ENCODE measurements at regions not wholly inside any gene's neighbourhood (a gene's known extent, or its start where the extent isn't known, plus 50 kb on each side); places are given as distances from the start of the nearest gene placed in this dataset.

DNA sequence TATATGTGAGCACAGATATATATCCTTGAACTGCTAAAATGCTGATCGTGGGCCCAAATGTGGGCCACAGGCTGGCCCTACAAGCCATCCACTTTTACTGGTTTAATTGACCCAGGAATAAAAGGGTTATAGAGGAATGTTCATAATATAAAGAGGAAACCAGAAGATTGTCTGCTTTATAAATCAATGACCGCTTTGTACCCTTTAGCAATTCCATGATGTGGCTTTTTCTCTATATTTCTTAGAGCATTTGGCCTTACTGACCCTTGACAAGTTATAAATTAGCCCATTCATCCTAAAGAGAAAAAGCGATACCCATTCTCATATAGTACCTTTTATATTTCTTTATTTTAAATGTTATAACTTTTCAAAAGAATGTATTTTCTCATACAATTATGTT is 87.1 kb upstream of the ITGA4 start:
- H3K9me3 ChIP-seq (ENCODE audit: control insufficient read depth in 1 of 2, insufficient read depth in 1 of 2, low read depth in 1 of 2, low read length in 2 of 2), result no peaks in the 10 kb centered on the region
- no peak for DNase-seq (ENCODE audit: low read depth, low spot score)
- H3K79me2 ChIP-seq (ENCODE audit: insufficient read depth, low read length), result no peaks in the 10 kb centered on the region
- H2AFZ ChIP-seq (ENCODE audit: low read depth, low read length, poor library complexity, severe bottlenecking), result no peak overlapping the region
- no peaks in the 10 kb centered on the region for H3K9me2 ChIP-seq (ENCODE audit: insufficient read depth)
- no peaks in the 10 kb centered on the region for H4K20me1 ChIP-seq (ENCODE audit: insufficient read depth)
- no TSS peak for BruUV-seq (replicated peaks)
- no peaks in the 10 kb centered on the region for H3K4me1 ChIP-seq (ENCODE audit: control insufficient read depth in 1 of 2, insufficient read depth in 2 of 2, low read length in 2 of 2)
- no peak overlapping the region for H3K4me2 ChIP-seq (ENCODE audit: low read length)
- ChIA-PET CTCF (no interaction called here), POLR2A (no interaction called here), RAD21 (ENCODE audit: low non-redundant PET in 1 of 2, low total read pairs in 2 of 2, uncharacterized antibody in 2 of 2, unreplicated experiment in 2 of 2) (no interaction called here)
- no peaks in the 10 kb centered on the region for H3K27me3 ChIP-seq (ENCODE audit: insufficient read depth, low read length)
- TF ChIP-seq SP1 (IDR thresholded peaks at IDR 0.05; ENCODE audit: low read depth), result no peak
- TF ChIP-seq, protein P1, sequence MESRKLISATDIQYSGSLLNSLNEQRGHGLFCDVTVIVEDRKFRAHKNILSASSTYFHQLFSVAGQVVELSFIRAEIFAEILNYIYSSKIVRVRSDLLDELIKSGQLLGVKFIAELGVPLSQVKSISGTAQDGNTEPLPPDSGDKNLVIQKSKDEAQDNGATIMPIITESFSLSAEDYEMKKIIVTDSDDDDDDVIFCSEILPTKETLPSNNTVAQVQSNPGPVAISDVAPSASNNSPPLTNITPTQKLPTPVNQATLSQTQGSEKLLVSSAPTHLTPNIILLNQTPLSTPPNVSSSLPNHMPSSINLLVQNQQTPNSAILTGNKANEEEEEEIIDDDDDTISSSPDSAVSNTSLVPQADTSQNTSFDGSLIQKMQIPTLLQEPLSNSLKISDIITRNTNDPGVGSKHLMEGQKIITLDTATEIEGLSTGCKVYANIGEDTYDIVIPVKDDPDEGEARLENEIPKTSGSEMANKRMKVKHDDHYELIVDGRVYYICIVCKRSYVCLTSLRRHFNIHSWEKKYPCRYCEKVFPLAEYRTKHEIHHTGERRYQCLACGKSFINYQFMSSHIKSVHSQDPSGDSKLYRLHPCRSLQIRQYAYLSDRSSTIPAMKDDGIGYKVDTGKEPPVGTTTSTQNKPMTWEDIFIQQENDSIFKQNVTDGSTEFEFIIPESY (IDR thresholded peaks at IDR 0.05; ENCODE audit: extremely low read depth, insufficient replicate concordance, low read length), result no peak
- TF ChIP-seq, protein P2, sequence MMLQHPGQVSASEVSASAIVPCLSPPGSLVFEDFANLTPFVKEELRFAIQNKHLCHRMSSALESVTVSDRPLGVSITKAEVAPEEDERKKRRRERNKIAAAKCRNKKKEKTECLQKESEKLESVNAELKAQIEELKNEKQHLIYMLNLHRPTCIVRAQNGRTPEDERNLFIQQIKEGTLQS (IDR thresholded peaks at IDR 0.05), result no peak
- H3K27ac ChIP-seq (ENCODE audit: low read depth, low read length), result no peak overlapping the region
- intact Hi-C loops (cut with micrococcal nuclease), result no loop called here
- H3K36me3 ChIP-seq (ENCODE audit: control insufficient read depth in 1 of 2, insufficient read depth in 2 of 2, low read length in 2 of 2), result no peaks in the 10 kb centered on the region
- no peak overlapping the region for H3K9ac ChIP-seq (ENCODE audit: low read length)
- no peak for ATAC-seq
- no peak overlapping the region for H3K4me3 ChIP-seq (replicated peaks in 1 of 2; ENCODE audit: low read depth in 1 of 2, low read length in 2 of 2)

DNA sequence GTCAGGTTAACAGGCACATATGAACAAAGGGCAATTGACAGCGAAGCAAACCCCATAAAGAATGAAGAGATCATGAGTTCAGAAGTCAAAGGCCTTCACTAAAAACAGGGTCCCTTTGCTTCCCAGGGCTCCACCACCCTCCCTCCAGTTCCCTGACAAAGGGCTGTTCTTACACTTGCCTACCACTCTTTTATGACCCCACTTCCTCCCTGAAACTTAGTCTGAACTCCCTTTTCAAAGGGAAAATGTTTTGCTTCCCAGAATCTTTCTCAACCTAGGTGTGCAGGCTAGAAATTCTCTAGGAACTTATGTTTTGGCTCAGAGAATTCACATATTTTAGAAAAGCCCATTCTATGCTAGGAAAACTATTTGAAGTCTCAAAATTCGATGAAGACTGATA is 86.0 kb upstream of the ITGA4 start:
- RAD21 ChIA-PET (ENCODE audit: low non-redundant PET in 1 of 2, low total read pairs in 2 of 2, uncharacterized antibody in 2 of 2, unreplicated experiment in 2 of 2), result no interaction called here
- no peaks in the 10 kb centered on the region for H3K4me1 ChIP-seq (ENCODE audit: control insufficient read depth in 1 of 2, insufficient read depth in 2 of 2, low read length in 2 of 2)
- no peak overlapping the region for H3K9ac ChIP-seq (ENCODE audit: low read length)
- H3K4me3 ChIP-seq (replicated peaks in 1 of 2; ENCODE audit: low read depth in 1 of 2, low read length in 2 of 2), result no peak overlapping the region
- no peak for ATAC-seq
- H3K4me2 ChIP-seq (ENCODE audit: low read length), result no peak overlapping the region
- H3K79me2 ChIP-seq (ENCODE audit: insufficient read depth, low read length), result no peaks in the 10 kb centered on the region
- no peaks in the 10 kb centered on the region for H3K9me3 ChIP-seq (ENCODE audit: control insufficient read depth in 1 of 2, insufficient read depth in 1 of 2, low read depth in 1 of 2, low read length in 2 of 2)
- no peaks in the 10 kb centered on the region for H3K27me3 ChIP-seq (ENCODE audit: insufficient read depth, low read length)
- no peaks in the 10 kb centered on the region for H4K20me1 ChIP-seq (ENCODE audit: insufficient read depth)
- DNase-seq (ENCODE audit: low read depth, low spot score), result no peak
- CTCF ChIA-PET, result no interaction called here
- POLR2A ChIA-PET, result no interaction called here
- no peaks in the 10 kb centered on the region for H3K36me3 ChIP-seq (ENCODE audit: control insufficient read depth in 1 of 2, insufficient read depth in 2 of 2, low read length in 2 of 2)
- no TSS peak for BruUV-seq (replicated peaks)
- no peak overlapping the region for H3K27ac ChIP-seq (ENCODE audit: low read depth, low read length)
- no peak overlapping the region for H2AFZ ChIP-seq (ENCODE audit: low read depth, low read length, poor library complexity, severe bottlenecking)
- intact Hi-C loops (cut with micrococcal nuclease), result no loop called here
- H3K9me2 ChIP-seq (ENCODE audit: insufficient read depth), result no peaks in the 10 kb centered on the region
- TF ChIP-seq CBX3 (IDR thresholded peaks at IDR 0.05; ENCODE audit: low read depth), result no peak
- TF ChIP-seq, protein P3, sequence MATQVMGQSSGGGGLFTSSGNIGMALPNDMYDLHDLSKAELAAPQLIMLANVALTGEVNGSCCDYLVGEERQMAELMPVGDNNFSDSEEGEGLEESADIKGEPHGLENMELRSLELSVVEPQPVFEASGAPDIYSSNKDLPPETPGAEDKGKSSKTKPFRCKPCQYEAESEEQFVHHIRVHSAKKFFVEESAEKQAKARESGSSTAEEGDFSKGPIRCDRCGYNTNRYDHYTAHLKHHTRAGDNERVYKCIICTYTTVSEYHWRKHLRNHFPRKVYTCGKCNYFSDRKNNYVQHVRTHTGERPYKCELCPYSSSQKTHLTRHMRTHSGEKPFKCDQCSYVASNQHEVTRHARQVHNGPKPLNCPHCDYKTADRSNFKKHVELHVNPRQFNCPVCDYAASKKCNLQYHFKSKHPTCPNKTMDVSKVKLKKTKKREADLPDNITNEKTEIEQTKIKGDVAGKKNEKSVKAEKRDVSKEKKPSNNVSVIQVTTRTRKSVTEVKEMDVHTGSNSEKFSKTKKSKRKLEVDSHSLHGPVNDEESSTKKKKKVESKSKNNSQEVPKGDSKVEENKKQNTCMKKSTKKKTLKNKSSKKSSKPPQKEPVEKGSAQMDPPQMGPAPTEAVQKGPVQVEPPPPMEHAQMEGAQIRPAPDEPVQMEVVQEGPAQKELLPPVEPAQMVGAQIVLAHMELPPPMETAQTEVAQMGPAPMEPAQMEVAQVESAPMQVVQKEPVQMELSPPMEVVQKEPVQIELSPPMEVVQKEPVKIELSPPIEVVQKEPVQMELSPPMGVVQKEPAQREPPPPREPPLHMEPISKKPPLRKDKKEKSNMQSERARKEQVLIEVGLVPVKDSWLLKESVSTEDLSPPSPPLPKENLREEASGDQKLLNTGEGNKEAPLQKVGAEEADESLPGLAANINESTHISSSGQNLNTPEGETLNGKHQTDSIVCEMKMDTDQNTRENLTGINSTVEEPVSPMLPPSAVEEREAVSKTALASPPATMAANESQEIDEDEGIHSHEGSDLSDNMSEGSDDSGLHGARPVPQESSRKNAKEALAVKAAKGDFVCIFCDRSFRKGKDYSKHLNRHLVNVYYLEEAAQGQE (IDR thresholded peaks at IDR 0.05; ENCODE audit: low read depth), result no peak
- TF ChIP-seq ZNF274 (IDR thresholded peaks at IDR 0.05; ENCODE audit: low read depth, low read length), result no peak
- no peak for TF ChIP-seq EGR1 (IDR thresholded peaks at IDR 0.05; ENCODE audit: low read depth)
- no peak for TF ChIP-seq YY1 (IDR thresholded peaks at IDR 0.05; ENCODE audit: extremely low read depth, insufficient replicate concordance, low read depth, low read length)
- TF ChIP-seq, protein P2 (IDR thresholded peaks at IDR 0.05), result no peak
- TF ChIP-seq CEBPB (IDR thresholded peaks at IDR 0.05; ENCODE audit: low read depth), result no peak
- TF ChIP-seq SP1 (IDR thresholded peaks at IDR 0.05; ENCODE audit: low read depth), result no peak
- TF ChIP-seq, protein P4, sequence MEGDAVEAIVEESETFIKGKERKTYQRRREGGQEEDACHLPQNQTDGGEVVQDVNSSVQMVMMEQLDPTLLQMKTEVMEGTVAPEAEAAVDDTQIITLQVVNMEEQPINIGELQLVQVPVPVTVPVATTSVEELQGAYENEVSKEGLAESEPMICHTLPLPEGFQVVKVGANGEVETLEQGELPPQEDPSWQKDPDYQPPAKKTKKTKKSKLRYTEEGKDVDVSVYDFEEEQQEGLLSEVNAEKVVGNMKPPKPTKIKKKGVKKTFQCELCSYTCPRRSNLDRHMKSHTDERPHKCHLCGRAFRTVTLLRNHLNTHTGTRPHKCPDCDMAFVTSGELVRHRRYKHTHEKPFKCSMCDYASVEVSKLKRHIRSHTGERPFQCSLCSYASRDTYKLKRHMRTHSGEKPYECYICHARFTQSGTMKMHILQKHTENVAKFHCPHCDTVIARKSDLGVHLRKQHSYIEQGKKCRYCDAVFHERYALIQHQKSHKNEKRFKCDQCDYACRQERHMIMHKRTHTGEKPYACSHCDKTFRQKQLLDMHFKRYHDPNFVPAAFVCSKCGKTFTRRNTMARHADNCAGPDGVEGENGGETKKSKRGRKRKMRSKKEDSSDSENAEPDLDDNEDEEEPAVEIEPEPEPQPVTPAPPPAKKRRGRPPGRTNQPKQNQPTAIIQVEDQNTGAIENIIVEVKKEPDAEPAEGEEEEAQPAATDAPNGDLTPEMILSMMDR (IDR thresholded peaks at IDR 0.05 in 2 of 3, conservative IDR thresholded peaks at IDR 0.05 in 1 of 3; ENCODE audit: borderline replicate concordance in 1 of 3, insufficient read depth in 1 of 3, low read depth in 2 of 3, low read length in 2 of 3), result no peak
- no peak for TF ChIP-seq TCF7L2 (IDR thresholded peaks at IDR 0.05; ENCODE audit: borderline replicate concordance, extremely low read depth, insufficient read depth, insufficient read length)
- no peak for TF ChIP-seq RAD21 (IDR thresholded peaks at IDR 0.05; ENCODE audit: low read depth)

All from HCT116 (cell line).